ENCODE measurements at regions not wholly inside any gene's neighbourhood (a gene's known extent, or its start where the extent isn't known, plus 50 kb on each side); places are given as distances from the start of the nearest gene placed in this dataset.

GRCh38 chr3:177517906-177518305, 320.6 kb upstream of the TBL1XR1 start:
- Mint-ChIP-seq H3K27me3 (ENCODE audit: low read depth) (no peaks in the 10 kb centered on the region), H3K4me1 (peaks cover 21% of the 10 kb centered on the region), H3K4me3 (no peak overlapping the region), H3K27ac (no peak overlapping the region), H3K9me3 (no peaks in the 10 kb centered on the region), H3K36me3 (no peaks in the 10 kb centered on the region)
- TF ChIP-seq JUN (CRISPR knock-in tag; IDR thresholded peaks at IDR 0.05) (no peak), TEAD4 (CRISPR knock-in tag; IDR thresholded peaks at IDR 0.05) (no peak), TCF7 (CRISPR knock-in tag; IDR thresholded peaks at IDR 0.05; ENCODE audit: low read depth) (no peak), ZNF416 (CRISPR knock-in tag; IDR thresholded peaks at IDR 0.05) (no peak), MXD4 (CRISPR knock-in tag; IDR thresholded peaks at IDR 0.05; ENCODE audit: borderline replicate concordance) (no peak), ATF1 (CRISPR knock-in tag; IDR thresholded peaks at IDR 0.05) (no peak), ZNF423 (CRISPR knock-in tag; IDR thresholded peaks at IDR 0.05) (no peak), TP53 (CRISPR knock-in tag; IDR thresholded peaks at IDR 0.05) (no peak), ZNF232 (CRISPR knock-in tag; IDR thresholded peaks at IDR 0.05) (no peak)
- TF ChIP-seq, protein P1, sequence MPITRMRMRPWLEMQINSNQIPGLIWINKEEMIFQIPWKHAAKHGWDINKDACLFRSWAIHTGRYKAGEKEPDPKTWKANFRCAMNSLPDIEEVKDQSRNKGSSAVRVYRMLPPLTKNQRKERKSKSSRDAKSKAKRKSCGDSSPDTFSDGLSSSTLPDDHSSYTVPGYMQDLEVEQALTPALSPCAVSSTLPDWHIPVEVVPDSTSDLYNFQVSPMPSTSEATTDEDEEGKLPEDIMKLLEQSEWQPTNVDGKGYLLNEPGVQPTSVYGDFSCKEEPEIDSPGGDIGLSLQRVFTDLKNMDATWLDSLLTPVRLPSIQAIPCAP (CRISPR knock-in tag; IDR thresholded peaks at IDR 0.05): no peak
- TF ChIP-seq, protein P2, sequence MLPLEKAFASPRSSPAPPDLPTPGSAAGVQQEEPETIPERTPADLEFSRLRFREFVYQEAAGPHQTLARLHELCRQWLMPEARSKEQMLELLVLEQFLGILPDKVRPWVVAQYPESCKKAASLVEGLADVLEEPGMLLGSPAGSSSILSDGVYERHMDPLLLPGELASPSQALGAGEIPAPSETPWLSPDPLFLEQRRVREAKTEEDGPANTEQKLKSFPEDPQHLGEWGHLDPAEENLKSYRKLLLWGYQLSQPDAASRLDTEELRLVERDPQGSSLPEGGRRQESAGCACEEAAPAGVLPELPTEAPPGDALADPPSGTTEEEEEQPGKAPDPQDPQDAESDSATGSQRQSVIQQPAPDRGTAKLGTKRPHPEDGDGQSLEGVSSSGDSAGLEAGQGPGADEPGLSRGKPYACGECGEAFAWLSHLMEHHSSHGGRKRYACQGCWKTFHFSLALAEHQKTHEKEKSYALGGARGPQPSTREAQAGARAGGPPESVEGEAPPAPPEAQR (CRISPR knock-in tag; IDR thresholded peaks at IDR 0.05): no peak
- TF ChIP-seq, protein P3, sequence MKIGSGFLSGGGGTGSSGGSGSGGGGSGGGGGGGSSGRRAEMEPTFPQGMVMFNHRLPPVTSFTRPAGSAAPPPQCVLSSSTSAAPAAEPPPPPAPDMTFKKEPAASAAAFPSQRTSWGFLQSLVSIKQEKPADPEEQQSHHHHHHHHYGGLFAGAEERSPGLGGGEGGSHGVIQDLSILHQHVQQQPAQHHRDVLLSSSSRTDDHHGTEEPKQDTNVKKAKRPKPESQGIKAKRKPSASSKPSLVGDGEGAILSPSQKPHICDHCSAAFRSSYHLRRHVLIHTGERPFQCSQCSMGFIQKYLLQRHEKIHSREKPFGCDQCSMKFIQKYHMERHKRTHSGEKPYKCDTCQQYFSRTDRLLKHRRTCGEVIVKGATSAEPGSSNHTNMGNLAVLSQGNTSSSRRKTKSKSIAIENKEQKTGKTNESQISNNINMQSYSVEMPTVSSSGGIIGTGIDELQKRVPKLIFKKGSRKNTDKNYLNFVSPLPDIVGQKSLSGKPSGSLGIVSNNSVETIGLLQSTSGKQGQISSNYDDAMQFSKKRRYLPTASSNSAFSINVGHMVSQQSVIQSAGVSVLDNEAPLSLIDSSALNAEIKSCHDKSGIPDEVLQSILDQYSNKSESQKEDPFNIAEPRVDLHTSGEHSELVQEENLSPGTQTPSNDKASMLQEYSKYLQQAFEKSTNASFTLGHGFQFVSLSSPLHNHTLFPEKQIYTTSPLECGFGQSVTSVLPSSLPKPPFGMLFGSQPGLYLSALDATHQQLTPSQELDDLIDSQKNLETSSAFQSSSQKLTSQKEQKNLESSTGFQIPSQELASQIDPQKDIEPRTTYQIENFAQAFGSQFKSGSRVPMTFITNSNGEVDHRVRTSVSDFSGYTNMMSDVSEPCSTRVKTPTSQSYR (CRISPR knock-in tag; IDR thresholded peaks at IDR 0.05): no peak
- DNase-seq (ENCODE audit: low spot score): no peak
- ATAC-seq: no peak
- CTCF ChIA-PET: no interaction called here
- POLR2A ChIA-PET: no interaction called here

DNA sequence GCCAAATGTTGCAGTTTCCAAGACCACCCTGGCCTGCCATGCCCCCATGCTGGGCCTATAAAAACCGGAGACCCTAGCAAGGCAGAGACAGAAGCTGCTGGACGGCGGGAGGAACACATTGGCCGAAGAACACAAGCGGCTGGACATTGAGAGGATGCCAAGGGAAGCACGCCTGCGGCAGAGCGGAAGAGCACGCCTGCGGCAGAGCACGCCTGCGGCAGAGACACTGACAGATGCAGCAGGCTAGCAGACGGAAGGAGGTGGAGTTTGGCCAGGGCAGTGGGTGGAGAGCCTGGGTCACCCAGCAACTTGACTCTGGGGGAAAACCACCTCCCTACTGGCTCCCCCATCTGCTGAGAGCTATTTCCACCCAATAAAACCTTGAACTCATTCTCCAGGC, 322.3 kb upstream of the TBL1XR1 start:
- Mint-ChIP-seq H3K9me3 (no peaks in the 10 kb centered on the region), H3K4me1 (peaks cover 20% of the 10 kb centered on the region), H3K27ac (no peak overlapping the region), H3K4me3 (no peak overlapping the region), H3K36me3 (no peaks in the 10 kb centered on the region), H3K27me3 (ENCODE audit: low read depth) (no peaks in the 10 kb centered on the region)
- DNase-seq (ENCODE audit: low spot score) (no peak), ATAC-seq (no peak)
- CTCF ChIA-PET: no interaction called here
- no peak for TF ChIP-seq RELA (CRISPR knock-in tag; IDR thresholded peaks at IDR 0.05; ENCODE audit: borderline replicate concordance)
- TF ChIP-seq, protein P4, sequence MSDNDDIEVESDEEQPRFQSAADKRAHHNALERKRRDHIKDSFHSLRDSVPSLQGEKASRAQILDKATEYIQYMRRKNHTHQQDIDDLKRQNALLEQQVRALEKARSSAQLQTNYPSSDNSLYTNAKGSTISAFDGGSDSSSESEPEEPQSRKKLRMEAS (CRISPR knock-in tag; IDR thresholded peaks at IDR 0.05): no peak
- no peak for TF ChIP-seq ZBTB43 (CRISPR knock-in tag; IDR thresholded peaks at IDR 0.05)
- TF ChIP-seq, protein P5, sequence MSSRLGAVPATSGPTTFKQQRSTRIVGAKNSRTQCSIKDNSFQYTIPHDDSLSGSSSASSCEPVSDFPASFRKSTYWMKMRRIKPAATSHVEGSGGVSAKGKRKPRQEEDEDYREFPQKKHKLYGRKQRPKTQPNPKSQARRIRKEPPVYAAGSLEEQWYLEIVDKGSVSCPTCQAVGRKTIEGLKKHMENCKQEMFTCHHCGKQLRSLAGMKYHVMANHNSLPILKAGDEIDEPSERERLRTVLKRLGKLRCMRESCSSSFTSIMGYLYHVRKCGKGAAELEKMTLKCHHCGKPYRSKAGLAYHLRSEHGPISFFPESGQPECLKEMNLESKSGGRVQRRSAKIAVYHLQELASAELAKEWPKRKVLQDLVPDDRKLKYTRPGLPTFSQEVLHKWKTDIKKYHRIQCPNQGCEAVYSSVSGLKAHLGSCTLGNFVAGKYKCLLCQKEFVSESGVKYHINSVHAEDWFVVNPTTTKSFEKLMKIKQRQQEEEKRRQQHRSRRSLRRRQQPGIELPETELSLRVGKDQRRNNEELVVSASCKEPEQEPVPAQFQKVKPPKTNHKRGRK (CRISPR knock-in tag; IDR thresholded peaks at IDR 0.05; ENCODE audit: borderline replicate concordance): no peak
- no peak for TF ChIP-seq OVOL2 (CRISPR knock-in tag; IDR thresholded peaks at IDR 0.05; ENCODE audit: borderline replicate concordance)
- no peak for TF ChIP-seq FOXK1 (CRISPR knock-in tag; IDR thresholded peaks at IDR 0.05)
- no peak for TF ChIP-seq NFATC4 (CRISPR knock-in tag; IDR thresholded peaks at IDR 0.05)
- POLR2A ChIA-PET: no interaction called here
